ENCODE measurements at regions not wholly inside any gene's neighbourhood (a gene's known extent, or its start where the extent isn't known, plus 50 kb on each side); places are given as distances from the start of the nearest gene placed in this dataset.
"Not testable (repeated sequence)": the region's sequence is repeated elsewhere in the genome, so short reads cannot be mapped to it uniquely, and the experiment has no call there.

DNA sequence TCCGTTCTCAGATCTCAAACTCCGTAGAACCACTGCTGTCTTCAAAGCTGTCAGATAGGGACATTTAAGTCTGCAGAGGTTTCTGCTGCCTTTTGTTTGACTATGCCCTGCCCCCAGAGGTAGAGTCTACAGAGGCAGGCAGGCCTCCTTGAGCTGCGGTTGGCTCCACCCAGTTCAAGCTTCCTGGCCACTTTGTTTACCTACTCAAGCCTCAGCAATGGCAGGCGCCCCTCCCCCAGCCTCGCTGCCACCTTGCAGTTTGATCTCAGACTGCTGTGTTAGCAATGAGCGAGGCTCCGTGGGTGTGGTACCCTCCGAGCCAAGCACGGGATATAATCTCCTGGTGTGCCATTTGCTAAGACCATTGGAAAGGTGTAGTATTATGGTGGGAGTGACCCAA is 634.9 kb upstream of the SGO1 start:
- not testable (repeated sequence) for TF ChIP-seq CTCF (conservative IDR thresholded peaks at IDR 0.05; ENCODE audit: low read length); EZH2phosphoT487 (IDR thresholded peaks at IDR 0.05; ENCODE audit: borderline replicate concordance)

Data from Loucy (cell line).